ENCODE measurements at regions not wholly inside any gene's neighbourhood (a gene's known extent, or its start where the extent isn't known, plus 50 kb on each side); places are given as distances from the start of the nearest gene placed in this dataset.
"Not testable (repeated sequence)": the region's sequence is repeated elsewhere in the genome, so short reads cannot be mapped to it uniquely, and the experiment has no call there.

- DNase-seq, result no peak
Measured at GRCh38 chr6:100322886-100323285, 141.8 kb downstream of the SIM1 start.

DNA sequence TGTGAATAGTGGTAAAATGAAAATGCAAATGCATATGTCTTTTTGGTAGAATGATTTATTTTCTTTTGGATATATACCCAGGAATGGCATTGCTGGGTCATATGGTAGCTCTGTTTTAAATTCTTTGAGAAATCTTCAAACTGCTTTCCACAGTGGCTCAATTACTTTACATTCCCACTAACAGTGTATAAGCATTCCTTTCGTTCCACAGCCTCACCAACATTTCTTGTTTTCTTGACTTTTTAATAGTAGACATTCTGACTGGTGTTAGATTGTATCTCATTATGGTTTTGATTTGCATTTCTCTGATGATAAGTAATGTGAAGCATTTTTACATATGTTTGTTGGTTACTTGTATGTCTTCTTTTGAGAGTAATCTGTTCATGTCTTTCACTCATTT, 144.0 kb downstream of the SIM1 start:
- no peak for DNase-seq

DNA sequence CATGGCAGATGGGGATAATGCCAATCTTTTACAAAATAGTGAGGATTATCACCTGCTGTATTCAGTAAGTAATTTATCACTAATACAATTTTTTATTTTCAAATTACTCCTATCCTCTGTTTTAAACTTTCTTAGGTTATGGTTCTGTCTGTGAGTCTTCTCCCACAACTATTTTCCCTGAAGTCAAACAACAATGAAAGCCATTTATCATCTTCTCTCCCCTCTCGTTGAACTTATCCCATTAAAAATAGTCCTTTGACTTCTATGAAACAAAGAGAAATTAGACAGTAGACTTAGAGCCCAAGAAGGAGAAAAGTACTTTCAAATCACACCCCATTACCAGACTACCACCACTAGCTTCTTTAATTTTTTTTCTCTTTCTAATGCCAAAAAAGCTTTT, 147.7 kb downstream of the SIM1 start:
- no peak for DNase-seq

DNA sequence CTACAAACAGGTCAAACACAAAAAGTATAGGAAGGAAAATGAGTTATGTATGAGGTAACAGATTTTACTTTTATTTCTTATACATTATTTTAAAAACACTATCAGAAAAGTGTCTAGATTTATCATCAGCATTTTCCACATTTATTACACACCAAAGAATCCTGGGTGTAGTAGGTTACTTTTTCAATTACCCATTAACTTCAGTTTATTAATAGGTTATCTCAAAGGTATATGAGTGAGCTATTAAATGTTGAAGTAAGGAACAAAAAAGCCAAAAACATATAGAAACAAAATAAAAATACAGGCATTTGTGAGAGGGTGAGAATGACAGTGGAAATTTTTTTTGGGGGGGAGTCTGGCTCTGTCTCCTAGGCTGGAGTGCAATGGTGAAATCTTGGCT, 150.5 kb downstream of the SIM1 start:
- no peak for DNase-seq

DNA sequence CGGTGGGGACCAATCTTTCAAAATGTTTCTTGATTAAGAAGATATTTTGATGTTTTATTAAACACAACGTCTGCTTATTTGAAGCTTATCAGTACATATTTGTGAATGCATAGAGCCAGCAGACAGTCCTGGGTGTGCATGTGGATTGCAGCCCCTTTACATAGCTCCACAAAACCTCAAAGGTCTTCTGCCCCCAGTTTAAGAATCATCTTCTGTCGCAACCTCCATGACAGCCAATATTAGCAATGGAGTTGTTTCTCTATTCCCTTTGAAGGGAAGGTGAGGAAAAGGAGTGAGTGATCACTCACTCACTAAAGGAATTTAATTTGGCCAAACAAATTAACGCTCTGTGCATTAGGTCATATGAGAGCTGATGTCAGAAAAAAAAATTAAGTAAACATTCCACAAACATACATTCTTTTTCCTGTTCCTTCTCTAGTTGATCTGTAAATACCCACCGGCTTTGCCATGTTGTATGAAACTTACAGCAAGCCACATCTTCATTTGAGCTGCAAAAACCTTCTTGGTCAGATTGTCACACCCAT, 152.9 kb downstream of the SIM1 start:
- no peak for DNase-seq

DNA sequence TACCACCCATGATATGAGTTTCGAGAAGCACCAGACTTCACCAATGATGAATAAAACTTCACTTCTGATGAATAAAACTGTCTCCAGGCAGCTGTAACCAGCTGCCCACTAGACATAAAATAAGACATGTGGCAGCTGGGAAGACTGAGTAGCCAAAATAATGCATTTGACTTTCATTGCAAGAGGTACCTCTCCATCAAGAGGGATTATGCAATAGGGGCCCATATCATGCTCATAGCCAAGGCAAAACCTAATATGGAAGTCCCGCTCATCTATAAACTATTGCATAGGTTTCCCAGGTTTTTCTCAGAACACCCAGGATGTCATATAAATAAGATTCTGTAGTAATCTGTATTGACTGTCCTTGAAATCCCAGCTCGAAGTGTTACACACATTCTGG, 155.5 kb downstream of the SIM1 start:
- DNase-seq, result no peak

DNA sequence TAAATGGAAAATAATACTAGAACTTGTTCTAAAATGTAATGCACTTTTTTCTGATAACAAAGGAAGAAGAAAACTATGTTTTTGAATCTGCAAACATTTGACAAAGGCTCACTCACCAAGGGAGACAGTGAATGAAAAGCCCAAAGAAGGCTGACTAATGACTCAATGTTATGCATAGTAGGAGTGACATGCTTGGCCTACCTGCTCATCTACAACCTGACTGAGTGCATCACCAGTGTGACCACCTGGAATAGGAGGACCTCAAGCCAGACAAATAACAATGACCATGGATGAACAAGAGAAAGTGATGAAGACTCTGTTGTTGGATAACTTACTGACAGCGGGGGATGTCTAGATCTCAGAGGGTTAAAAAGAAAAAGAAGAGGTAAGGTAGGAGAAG, 157.2 kb downstream of the SIM1 start:
- no peak for DNase-seq

DNA sequence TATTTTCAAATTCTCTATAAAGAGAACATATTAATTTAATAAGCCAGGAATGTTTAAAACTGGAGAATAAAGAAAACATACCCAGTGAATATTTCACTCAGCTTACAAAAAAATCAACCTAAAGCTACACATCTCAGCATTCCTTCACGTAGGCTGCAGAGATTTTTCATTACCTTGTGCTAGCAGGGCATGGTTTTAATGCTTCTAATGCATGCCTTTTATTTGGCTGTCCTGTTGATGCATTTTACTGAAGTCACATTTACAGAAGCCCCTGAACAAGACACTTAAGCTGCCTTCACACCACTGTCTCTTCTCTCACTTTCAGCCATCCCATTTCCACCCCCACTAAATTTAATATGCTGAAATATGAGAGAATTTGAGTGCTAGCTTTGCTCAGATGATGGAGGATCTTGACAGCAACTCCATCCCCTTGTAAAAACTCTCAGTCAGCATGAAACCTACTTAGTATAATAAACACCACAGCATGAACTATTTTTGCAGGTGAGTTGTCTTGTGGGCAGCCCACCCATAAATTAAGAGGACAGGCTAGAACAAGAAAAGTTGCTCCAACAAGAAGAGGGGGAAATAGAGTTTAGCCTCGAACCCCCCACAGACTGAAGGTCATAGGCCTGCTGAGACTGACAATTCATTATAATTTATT, 159.4 kb downstream of the SIM1 start:
- DNase-seq, result no peak

- peak in 2 of 3 donors; percentile 8 to 32 for DNase-seq
Measured at GRCh38 chr6:100304575-100304974, 160.1 kb downstream of the SIM1 start.

DNA sequence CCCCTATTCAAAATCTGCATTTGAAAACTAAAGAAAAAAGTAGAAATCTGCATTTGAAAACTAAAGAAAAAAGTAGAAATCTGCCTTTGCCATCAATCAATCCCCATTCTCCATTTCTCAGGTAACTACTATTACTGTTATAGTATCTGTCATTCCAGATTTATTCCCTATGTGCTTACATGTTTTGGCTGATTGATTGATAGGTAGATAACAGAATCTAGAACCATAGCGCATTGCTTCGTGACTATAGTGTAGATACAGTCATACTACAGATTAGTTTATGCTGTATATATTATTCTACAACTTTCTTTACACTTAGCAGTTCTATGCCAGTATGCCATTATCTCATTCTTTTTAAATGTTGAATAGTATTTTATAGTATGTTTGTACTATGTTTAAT, 163.0 kb downstream of the SIM1 start:
- DNase-seq, result no peak

DNA sequence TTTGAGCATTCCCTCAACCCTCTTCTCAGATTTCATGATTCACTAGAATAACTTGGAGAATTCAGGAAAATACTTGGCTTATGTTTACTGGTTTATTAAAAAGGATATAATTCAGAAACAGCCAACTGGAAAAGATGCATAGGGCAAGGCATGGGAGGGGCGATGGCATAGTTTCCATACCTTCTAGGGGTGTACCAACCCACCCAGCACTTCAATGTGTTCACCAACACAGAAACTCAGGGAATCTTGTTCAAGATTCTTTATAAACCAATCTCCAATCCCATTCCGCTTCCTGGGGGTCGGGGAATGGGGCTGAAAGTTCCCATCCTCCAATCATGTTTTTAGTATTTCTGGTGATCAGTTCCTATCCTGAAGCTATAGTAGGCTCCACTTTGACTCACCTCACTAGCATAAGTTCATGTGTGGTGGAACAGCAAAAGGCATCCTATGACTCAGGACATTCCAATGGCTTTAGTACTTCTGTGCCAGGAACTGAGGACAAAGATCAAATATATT, 164.4 kb downstream of the SIM1 start:
- no peak for DNase-seq

DNA sequence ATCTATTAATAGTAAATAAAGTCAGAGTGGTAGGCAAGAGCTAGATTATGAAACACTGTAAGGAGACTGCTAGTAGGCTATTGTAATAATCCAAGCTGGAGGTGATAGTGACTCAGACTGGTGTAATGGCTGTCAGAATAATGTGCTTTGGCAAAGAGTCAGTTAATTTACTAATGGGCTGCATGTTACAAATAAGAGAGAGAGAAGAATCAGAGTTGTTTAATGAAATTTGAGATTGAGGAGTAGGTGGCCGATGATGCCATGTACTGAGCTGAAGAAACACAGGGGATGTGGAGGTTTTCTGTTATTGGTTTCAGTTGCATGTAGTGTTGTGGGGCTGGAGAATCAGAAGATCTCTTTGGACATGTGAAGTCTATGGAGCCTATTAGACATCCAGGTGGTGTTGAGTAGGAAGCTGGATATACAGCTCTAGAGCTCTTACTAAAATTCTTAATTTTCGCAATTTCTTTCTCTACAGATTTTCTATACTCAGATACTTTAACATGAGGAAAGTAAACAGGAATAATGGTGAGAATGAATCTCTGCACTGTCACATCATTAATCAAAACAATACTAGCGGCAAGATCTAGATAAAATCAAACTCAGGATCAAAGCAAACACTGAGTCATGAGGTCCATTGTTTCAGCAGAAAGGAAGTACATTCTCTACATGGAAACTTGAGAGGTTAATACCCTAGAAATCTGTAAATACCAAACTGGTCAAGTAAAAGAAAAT, 167.7 kb downstream of the SIM1 start:
- no peak for DNase-seq

- not testable (repeated sequence) for DNase-seq
Measured at GRCh38 chr6:100295172-100295571, 169.5 kb downstream of the SIM1 start.

DNA sequence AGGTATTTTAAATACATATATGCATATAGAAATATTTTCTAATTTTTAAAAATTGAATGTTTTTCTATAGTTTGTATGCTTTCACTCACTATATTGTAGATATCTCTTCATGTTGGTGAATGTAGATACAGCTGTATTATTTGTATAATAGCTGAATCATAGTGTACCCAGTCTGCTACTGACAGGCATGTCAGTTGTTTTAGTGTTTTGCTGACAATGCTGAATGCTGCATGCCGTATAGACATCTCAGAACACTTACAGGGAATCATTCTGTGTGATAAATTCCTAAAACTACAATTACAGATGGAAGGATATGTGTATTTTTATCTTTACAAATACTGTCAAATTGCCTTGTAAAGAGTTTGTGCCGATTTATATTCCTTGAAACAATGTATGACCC, 175.4 kb downstream of the SIM1 start:
- DNase-seq, result no peak

GRCh38 chr6:100288311-100288710, 176.4 kb downstream of the SIM1 start:
- DNase-seq, result no peak

GRCh38 chr6:100283285-100283684, 181.4 kb downstream of the SIM1 start:
- no peak for DNase-seq

DNA sequence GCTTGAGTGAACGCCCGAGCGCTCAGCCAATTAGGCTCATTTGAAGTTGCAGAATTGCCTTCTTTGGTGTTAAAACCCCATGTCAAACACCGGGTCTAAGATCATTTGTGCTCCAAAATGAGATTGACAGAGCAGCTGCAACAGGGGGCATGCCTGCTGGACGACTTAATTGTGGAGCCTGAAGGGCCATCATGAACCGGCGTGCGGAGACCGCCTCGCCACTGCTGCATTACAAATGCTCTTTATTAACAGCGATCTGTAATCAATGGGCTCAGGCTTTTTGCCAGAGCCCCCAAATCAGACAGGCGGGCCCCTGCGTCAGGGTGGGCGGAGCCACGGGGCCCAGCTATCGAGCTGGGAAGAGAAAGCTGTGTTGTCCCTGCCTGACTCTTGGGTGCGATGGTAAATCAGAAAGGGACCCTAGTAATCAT, 183.2 kb downstream of the SIM1 start:
- no peak for DNase-seq

- no peak for DNase-seq
Measured at GRCh38 chr6:100276311-100277057, 188.2 kb downstream of the SIM1 start.

DNA sequence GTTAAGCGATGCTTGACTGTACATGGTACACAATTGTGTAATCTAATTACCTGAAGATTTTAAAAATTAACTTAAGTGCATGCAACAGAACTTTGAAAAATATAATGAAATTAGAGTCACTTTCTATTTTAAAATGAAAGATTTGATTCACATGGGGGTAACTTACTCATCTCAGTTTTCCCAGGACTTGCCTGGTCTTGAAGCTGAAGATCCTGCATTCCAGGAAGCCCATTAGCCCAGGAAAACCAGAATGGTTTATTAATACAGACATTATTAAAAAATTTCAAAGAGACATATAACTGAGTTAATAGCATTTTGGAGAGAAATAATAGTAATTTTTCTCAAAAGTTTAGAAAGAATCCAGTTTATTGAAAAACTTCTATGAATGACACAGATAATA, 190.6 kb downstream of the SIM1 start:
- DNase-seq, result no peak

DNA sequence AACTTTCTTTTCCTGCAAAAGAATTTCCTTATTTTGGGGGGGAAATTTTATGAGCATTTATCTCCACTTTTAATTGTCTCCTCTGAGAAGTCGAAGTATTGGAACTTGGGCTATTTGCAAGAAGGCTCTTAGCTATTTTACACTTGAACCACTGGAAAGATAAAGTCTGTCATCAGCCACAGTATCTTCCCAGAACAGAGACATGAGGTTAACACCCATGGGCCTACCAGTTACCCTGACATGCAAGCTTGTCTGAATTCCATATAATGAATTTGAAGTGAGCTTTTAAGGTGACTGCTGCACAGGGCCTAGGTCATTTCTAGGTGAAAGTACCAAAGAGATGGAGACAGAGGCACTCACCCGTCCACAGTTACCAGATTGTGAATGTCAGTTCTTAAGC, 193.1 kb downstream of the SIM1 start:
- no peak for DNase-seq

GRCh38 chr6:100271202-100271601, 193.5 kb downstream of the SIM1 start:
- DNase-seq, result no peak

DNA sequence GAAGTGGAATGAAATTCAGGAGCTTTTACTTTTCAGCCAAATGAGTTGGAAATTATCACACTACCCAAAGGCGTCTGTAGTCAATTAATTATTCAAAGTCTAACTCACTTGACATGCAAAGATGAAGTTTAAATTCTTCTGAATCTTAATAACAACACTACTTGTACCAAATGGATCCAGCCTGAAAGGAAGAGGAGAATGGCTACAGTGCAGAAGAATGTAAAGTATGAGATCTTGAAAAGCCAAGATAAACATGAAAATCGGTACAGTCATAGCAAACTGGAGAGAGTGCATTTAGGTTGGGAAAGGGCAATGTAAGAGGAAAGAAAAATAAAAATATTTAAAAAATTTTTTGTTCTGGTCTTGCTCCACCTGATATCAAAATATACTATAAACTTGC, 195.5 kb downstream of the SIM1 start:
- DNase-seq, result no peak

DNA sequence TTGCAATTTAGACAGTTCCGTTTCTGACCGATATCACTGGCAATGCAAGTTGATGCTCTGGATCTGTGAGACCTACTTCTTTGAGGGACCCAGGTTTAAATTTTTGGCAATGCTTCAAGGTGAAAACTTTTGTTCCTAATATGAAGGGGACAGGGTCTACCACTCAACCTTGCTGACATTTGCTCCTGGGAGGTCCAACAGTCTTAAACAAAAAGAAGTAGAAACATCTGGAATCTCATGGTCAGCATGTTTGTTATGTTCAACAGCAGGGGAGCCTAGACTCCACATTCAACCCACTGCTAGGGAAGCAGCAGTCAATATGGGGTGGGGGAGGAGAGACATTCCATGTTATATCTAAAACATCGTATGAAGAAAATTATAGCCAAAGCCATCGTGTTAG, 196.4 kb downstream of the SIM1 start:
- DNase-seq, result no peak

DNA sequence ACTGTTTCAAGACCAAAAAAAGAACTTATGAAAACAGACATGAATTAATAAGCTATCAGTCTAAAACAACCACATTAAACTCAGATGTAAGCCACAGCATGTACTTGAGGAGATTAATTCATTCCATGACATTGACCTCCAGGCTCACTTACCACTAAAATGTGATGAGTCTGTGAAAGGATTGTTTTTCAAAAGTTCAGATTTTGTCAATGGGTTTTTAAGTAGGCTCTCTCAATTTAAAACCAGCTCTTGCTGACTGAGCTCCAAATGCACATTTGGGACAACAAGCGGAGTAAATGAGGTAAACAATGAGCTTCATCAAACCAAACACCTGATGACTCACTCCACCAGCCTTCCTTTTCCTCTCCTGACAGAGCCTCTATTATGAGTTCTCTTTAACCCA, 197.0 kb downstream of the SIM1 start:
- DNase-seq, result no peak

All from suppressor macrophage treated with lipopolysaccharide for 1 hour (primary cell).